Caco-2 (cell line): ENCODE measurements at regions not wholly inside any gene's neighbourhood (a gene's known extent, or its start where the extent isn't known, plus 50 kb on each side); places are given as distances from the start of the nearest gene placed in this dataset.

Source experiments
- BruUV-seq: library from RNA; stranded (reverse); fragments of 400-500 nt; replicated peaks from 2 replicates; lab custom pipeline; 2021; lab: Mats Ljungman, UMichigan
- CTCF ChIA-PET: fragments of 300-600 bp; sonication (Branson Sonifier 250); formaldehyde crosslinking; loops from one replicate; lab custom pipeline; 2022; ENCODE audit warnings: antibody characterized with exemption; lab: Charles Lee
- POLR2A ChIA-PET: fragments of 300-600 bp; sonication (Branson Sonifier 250); formaldehyde crosslinking; loops from one replicate; lab custom pipeline; 2022; ENCODE audit warnings: antibody characterized with exemption; lab: Charles Lee
- DNase-seq, 2 experiments: peaks; one replicate each; pipeline versions ENCODE4 v3.0.0 to v3.0.0-alpha.2; 2020 to 2022
- H3K27me3 ChIP-seq: replicated peaks from 2 replicates; pipeline ENCODE4 v1.6.0; 2011; ENCODE audit warnings: low read length; ENCODE audit not compliant: control insufficient read depth, insufficient read depth
- H3K36me3 ChIP-seq: 2 replicates; pipeline ENCODE4 v1.5.1; 2011; ENCODE audit warnings: low read length; ENCODE audit not compliant: control insufficient read depth, insufficient read depth
- H3K4me1 ChIP-seq: fragments of 250-450 bp; sonication (Bioruptor Pico); 2 replicates; pipeline ENCODE4 v1.5.1; 2020; ENCODE audit warnings: mild to moderate bottlenecking
- H3K4me3 ChIP-seq: 2 replicates; pipeline ENCODE4 v1.5.1; 2011; ENCODE audit warnings: low read depth, mild to moderate bottlenecking, control low read depth, low read length
- H3K9me3 ChIP-seq: fragments of 250-450 bp; sonication (Bioruptor Pico); 2 replicates; pipeline ENCODE4 v1.5.1; 2020; ENCODE audit warnings: mild to moderate bottlenecking, moderate library complexity
- H3K27ac Mint-ChIP-seq: one replicate; pipeline ENCODE4 v1.8.0; 2022; ENCODE audit warnings: mixed read lengths; ENCODE audit not compliant: unreplicated experiment
- H3K27me3 Mint-ChIP-seq: one replicate; pipeline ENCODE4 v1.8.0; 2022; ENCODE audit warnings: mixed read lengths; ENCODE audit not compliant: insufficient read depth, unreplicated experiment
- H3K36me3 Mint-ChIP-seq: one replicate; pipeline ENCODE4 v1.8.0; 2022; ENCODE audit warnings: mild to moderate bottlenecking, mixed read lengths; ENCODE audit not compliant: insufficient read depth, unreplicated experiment
- H3K4me1 Mint-ChIP-seq: one replicate; pipeline ENCODE4 v1.8.0; 2022; ENCODE audit warnings: low read depth, mixed read lengths; ENCODE audit not compliant: unreplicated experiment
- H3K4me3 Mint-ChIP-seq: one replicate; pipeline ENCODE4 v1.8.0; 2022; ENCODE audit warnings: mild to moderate bottlenecking, moderate library complexity, mixed read lengths; ENCODE audit not compliant: unreplicated experiment
- H3K9me3 Mint-ChIP-seq: one replicate; pipeline ENCODE4 v1.8.0; 2022; ENCODE audit warnings: mixed read lengths; ENCODE audit not compliant: unreplicated experiment
- CTCF ChIP-seq, 2 experiments: fragments of 200-600 bp in 1 of 2; IDR thresholded peaks; 1 replicate in 1 of 2; 2 replicates in 1 of 2; pipeline versions ENCODE4 v1.5.1 to v1.8.0; 2011 to 2022; ENCODE audit warnings: antibody characterized with exemption in 1 of 2, control low read depth in 1 of 2, inconsistent platforms in 1 of 2, low read depth in 1 of 2, low read length in 1 of 2, mild to moderate bottlenecking in 1 of 2, moderate library complexity in 1 of 2; ENCODE audit not compliant: insufficient read depth in 1 of 2, severe bottlenecking in 1 of 2, unreplicated experiment in 1 of 2
- intact Hi-C: fragments of 100-400 bp; cut with micrococcal nuclease; formaldehyde crosslinking; loops from one replicate; pipeline ENCODE4 v1.10.0; 2022; ENCODE audit not compliant: unreplicated experiment

DNA sequence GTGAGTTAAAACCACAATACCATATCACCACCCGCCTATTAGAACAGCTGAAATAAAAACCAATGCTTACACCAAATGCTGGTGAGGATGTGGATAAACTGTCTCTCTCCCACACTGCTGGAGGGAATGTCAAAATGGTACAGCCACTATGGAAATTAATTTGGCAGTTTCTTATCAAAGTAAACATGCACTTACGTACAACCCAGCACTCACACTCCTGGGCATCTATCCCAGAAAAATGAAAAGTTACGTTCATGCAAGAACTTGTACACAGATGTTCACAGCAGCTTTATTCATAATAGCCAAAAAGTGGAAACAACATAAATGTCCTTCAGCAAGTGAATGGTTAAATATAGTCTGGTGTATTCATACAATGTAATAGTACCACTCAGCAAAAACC, 173.2 kb upstream of the MYOCD start:
- no peak for DNase-seq
- Mint-ChIP-seq H3K36me3 (no peaks in the 10 kb centered on the region), H3K27ac (no peak overlapping the region), H3K9me3 (no peaks in the 10 kb centered on the region), H3K27me3 (no peaks in the 10 kb centered on the region), H3K4me1 (no peaks in the 10 kb centered on the region), H3K4me3 (no peak overlapping the region)
- H3K27me3 ChIP-seq: no peaks in the 10 kb centered on the region
- intact Hi-C loops: no loop called here
- H3K9me3 ChIP-seq: no peaks in the 10 kb centered on the region
- H3K36me3 ChIP-seq: no peaks in the 10 kb centered on the region
- no peaks in the 10 kb centered on the region for H3K4me1 ChIP-seq
- ChIA-PET POLR2A (no interaction called here), CTCF (no interaction called here)
- TF ChIP-seq CTCF (IDR thresholded peaks at IDR 0.05; ENCODE audit: insufficient read depth in 1 of 2, low read depth in 1 of 2, low read length in 1 of 2, severe bottlenecking in 1 of 2, unreplicated experiment in 1 of 2): no peak
- no peak overlapping the region for H3K4me3 ChIP-seq
- BruUV-seq: no TSS peak

GRCh38 chr17:12505866-12506265, 159.8 kb upstream of the MYOCD start:
- Histone ChIP-seq H3K36me3 (no peaks in the 10 kb centered on the region), H3K27me3 (no peaks in the 10 kb centered on the region), H3K4me1 (no peaks in the 10 kb centered on the region), H3K4me3 (no peak overlapping the region), H3K9me3 (no peaks in the 10 kb centered on the region)
- DNase-seq: no peak
- ChIA-PET CTCF (no interaction called here), POLR2A (no interaction called here)
- H3K36me3 Mint-ChIP-seq: no peaks in the 10 kb centered on the region
- intact Hi-C loops: no loop called here
- H3K27me3 Mint-ChIP-seq: no peaks in the 10 kb centered on the region
- no peaks in the 10 kb centered on the region for H3K9me3 Mint-ChIP-seq
- H3K4me3 Mint-ChIP-seq: no peak overlapping the region
- BruUV-seq: no TSS peak
- no peak for TF ChIP-seq CTCF (IDR thresholded peaks at IDR 0.05; ENCODE audit: insufficient read depth in 1 of 2, low read depth in 1 of 2, low read length in 1 of 2, severe bottlenecking in 1 of 2, unreplicated experiment in 1 of 2)
- no peaks in the 10 kb centered on the region for H3K4me1 Mint-ChIP-seq
- no peak overlapping the region for H3K27ac Mint-ChIP-seq

- Histone ChIP-seq H3K27me3 (no peaks in the 10 kb centered on the region), H3K4me3 (no peak overlapping the region), H3K4me1 (no peaks in the 10 kb centered on the region), H3K36me3 (no peaks in the 10 kb centered on the region), H3K9me3 (no peaks in the 10 kb centered on the region)
- CTCF ChIA-PET: no interaction called here
- Mint-ChIP-seq H3K4me1 (no peaks in the 10 kb centered on the region), H3K27ac (no peak overlapping the region), H3K4me3 (no peak overlapping the region), H3K36me3 (no peaks in the 10 kb centered on the region), H3K9me3 (no peaks in the 10 kb centered on the region), H3K27me3 (no peaks in the 10 kb centered on the region)
- BruUV-seq: no TSS peak
- no peak for TF ChIP-seq CTCF (IDR thresholded peaks at IDR 0.05; ENCODE audit: insufficient read depth in 1 of 2, low read depth in 1 of 2, low read length in 1 of 2, severe bottlenecking in 1 of 2, unreplicated experiment in 1 of 2)
- DNase-seq: no peak
- intact Hi-C loops: no loop called here
- POLR2A ChIA-PET: no interaction called here
Observed at GRCh38 chr17:12507026-12507595, 158.6 kb upstream of the MYOCD start.
